Brain microvascular endothelial cell (primary cell): ENCODE measurements at regions not wholly inside any gene's neighbourhood (a gene's known extent, or its start where the extent isn't known, plus 50 kb on each side); places are given as distances from the start of the nearest gene placed in this dataset.

Experiments
- DNase-seq: peaks from one replicate; pipeline ENCODE4 v3.0.0-alpha.2; 2020
- H3K27ac ChIP-seq: fragments of 250-450 bp; sonication (Bioruptor Pico); 2 replicates; pipeline ENCODE4 v1.5.1; 2020; ENCODE audit warnings: mild to moderate bottlenecking, moderate library complexity
- H3K27me3 ChIP-seq: fragments of 250-450 bp; sonication (Bioruptor Pico); replicated peaks from 2 replicates; pipeline ENCODE4 v1.5.1; 2020; ENCODE audit warnings: mild to moderate bottlenecking
- H3K36me3 ChIP-seq: fragments of 250-450 bp; sonication (Bioruptor Pico); replicated peaks from 2 replicates; pipeline ENCODE4 v1.5.1; 2020; ENCODE audit warnings: mild to moderate bottlenecking
- H3K4me3 ChIP-seq: 2 replicates; pipeline ENCODE4 v1.5.1; 2011; ENCODE audit warnings: low read depth, mild to moderate bottlenecking, control low read depth, low read length, moderate library complexity
- CTCF ChIP-seq: IDR thresholded peaks from 2 replicates; pipeline ENCODE4 v1.5.1; 2011; ENCODE audit warnings: low read depth, mild to moderate bottlenecking, moderate library complexity, low read length, control low read depth, inconsistent platforms; ENCODE audit errors: missing control alignments
- in situ Hi-C: cut with HindIII; loops from 2 replicates; pipeline ENCODE4 v1.10.0; 2017; ENCODE audit warnings: low sequenced_read_pairs, low pct_ligation_motif_present

DNA sequence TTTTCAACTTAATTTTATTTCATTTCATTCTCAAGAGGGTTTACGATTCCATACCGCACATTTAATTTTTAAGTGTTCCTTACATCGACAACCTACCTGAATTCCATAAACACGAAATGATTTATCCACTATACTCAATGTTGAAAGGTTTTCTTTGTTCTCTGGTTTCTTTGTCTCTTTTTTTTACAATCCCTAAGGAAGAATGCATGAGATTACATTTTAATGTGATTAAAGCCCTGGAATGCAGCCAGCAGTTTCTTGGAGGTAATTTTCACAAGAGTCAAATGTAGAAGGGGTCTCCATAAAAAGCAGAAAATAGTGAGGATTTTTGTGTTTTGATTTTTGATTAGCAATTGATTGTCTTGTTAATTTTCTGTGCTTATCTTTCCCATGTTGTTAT lies 59.2 kb upstream of the ADCY1 start:
- in situ Hi-C loops: no loop called here
- Histone ChIP-seq H3K27ac (no peak overlapping the region), H3K36me3 (no peaks in the 10 kb centered on the region), H3K27me3 (no peaks in the 10 kb centered on the region), H3K4me3 (no peak overlapping the region)
- DNase-seq: no peak
- TF ChIP-seq CTCF: no peak

GRCh38 chr7:45515346-45515745 lies 58.8 kb upstream of the ADCY1 start:
- DNase-seq: no peak
- TF ChIP-seq CTCF: no peak
- Histone ChIP-seq H3K36me3 (no peaks in the 10 kb centered on the region), H3K27ac (no peak overlapping the region), H3K27me3 (no peaks in the 10 kb centered on the region), H3K4me3 (no peak overlapping the region)
- in situ Hi-C loops: no loop called here
